Islet of Langerhans (tissue), 1 donor: ENCODE measurements at regions not wholly inside any gene's neighbourhood (a gene's known extent, or its start where the extent isn't known, plus 50 kb on each side); places are given as distances from the start of the nearest gene placed in this dataset.
"Not testable (repeated sequence)": the region's sequence is repeated elsewhere in the genome, so short reads cannot be mapped to it uniquely, and the experiment has no call there.

Experiments used
- FAIRE-seq: peaks from one replicate; lab custom pipeline; 2011; peaks lifted over from hg19 to GRCh38; lab: Jason Lieb, UNC

- FAIRE-seq: no peak
These were observed 160.2 kb downstream of the GJA1 start for GRCh38 chr6:121595646-121596045.

GRCh38 chr6:121596441-121596840 is 161.0 kb downstream of the GJA1 start:
- no peak for FAIRE-seq

GRCh38 chr6:121597654-121598053 is 162.2 kb downstream of the GJA1 start:
- FAIRE-seq: no peak

GRCh38 chr6:121599331-121599730 is 163.9 kb downstream of the GJA1 start:
- FAIRE-seq: not testable (repeated sequence)

GRCh38 chr6:121600389-121601168 is 165.1 kb downstream of the GJA1 start:
- FAIRE-seq: no peak

GRCh38 chr6:121603486-121603885 is 168.0 kb downstream of the GJA1 start:
- no peak for FAIRE-seq

GRCh38 chr6:121607721-121608120 is 172.3 kb downstream of the GJA1 start:
- FAIRE-seq: no peak

GRCh38 chr6:121608270-121608669 is 172.8 kb downstream of the GJA1 start:
- FAIRE-seq: no peak

- FAIRE-seq: no peak
These were observed 173.8 kb downstream of the GJA1 start for GRCh38 chr6:121609281-121609680.

- no peak for FAIRE-seq
These were observed 177.5 kb downstream of the GJA1 start for GRCh38 chr6:121612927-121613326.

- no peak for FAIRE-seq
These were observed 178.7 kb downstream of the GJA1 start for GRCh38 chr6:121614115-121614514.

GRCh38 chr6:121615493-121615892 is 180.0 kb downstream of the GJA1 start:
- FAIRE-seq: no peak

- no peak for FAIRE-seq
These were observed 181.0 kb downstream of the GJA1 start for GRCh38 chr6:121616406-121616805.

GRCh38 chr6:121617388-121617787 is 181.9 kb downstream of the GJA1 start:
- FAIRE-seq: no peak

GRCh38 chr6:121619013-121619412 is 183.6 kb downstream of the GJA1 start:
- FAIRE-seq: no peak

- FAIRE-seq: no peak
These were observed 184.7 kb downstream of the GJA1 start for GRCh38 chr6:121619987-121620740.

GRCh38 chr6:121627761-121628160 is 192.3 kb downstream of the GJA1 start:
- no peak for FAIRE-seq

GRCh38 chr6:121630716-121631115 is 195.3 kb downstream of the GJA1 start:
- FAIRE-seq: no peak

- FAIRE-seq: not testable (repeated sequence)
These were observed 196.3 kb downstream of the GJA1 start for GRCh38 chr6:121631752-121632151.

- FAIRE-seq: no peak
These were observed 197.9 kb downstream of the GJA1 start for GRCh38 chr6:121633309-121633708.

- not testable (repeated sequence) for FAIRE-seq
These were observed 199.1 kb downstream of the GJA1 start for GRCh38 chr6:121634586-121634985.

- FAIRE-seq: no peak
These were observed 199.9 kb downstream of the GJA1 start for GRCh38 chr6:121635355-121635754.

GRCh38 chr6:121636217-121636616 is 200.8 kb downstream of the GJA1 start:
- FAIRE-seq: not testable (repeated sequence)

- FAIRE-seq: no peak
These were observed 203.6 kb downstream of the GJA1 start for GRCh38 chr6:121639021-121639420.
